Stimulated activated CD8-positive, alpha-beta memory T cell treated with anti-CD3 and anti-CD28 coated beads, Interleukin-7, amount 100 ng/mL, for 48 hours (primary cell): ENCODE measurements at regions not wholly inside any gene's neighbourhood (a gene's known extent, or its start where the extent isn't known, plus 50 kb on each side); places are given as distances from the start of the nearest gene placed in this dataset.

Experiments used
- DNase-seq, 2 donors: peaks; one replicate each; pipeline ENCODE4 v3.0.0-alpha.2; 2020; ENCODE audit warnings: low read depth in 1 of 2; ENCODE audit errors: extremely low read depth in 1 of 2

DNA sequence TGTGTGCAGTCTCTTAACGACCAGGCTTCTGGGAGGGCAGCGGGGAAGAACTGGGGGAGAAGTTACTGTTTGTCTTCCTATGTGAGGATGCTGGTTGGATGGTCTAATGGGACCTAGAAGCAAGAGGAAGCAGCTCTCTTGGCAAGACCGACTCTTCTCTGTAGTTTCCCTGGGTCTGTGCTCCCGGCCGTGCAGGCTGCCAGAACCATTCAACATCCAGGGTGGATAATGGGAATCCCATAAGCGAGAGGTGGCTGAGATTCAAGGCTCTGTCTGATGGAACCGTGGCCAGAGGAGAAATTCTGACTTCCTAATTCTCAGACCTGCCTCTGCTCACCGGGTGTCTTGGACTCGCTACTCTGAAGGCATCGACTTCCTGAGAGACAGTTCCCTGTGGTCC is 561.0 kb upstream of the TBX3 start:
- DNase-seq = no peak

DNA sequence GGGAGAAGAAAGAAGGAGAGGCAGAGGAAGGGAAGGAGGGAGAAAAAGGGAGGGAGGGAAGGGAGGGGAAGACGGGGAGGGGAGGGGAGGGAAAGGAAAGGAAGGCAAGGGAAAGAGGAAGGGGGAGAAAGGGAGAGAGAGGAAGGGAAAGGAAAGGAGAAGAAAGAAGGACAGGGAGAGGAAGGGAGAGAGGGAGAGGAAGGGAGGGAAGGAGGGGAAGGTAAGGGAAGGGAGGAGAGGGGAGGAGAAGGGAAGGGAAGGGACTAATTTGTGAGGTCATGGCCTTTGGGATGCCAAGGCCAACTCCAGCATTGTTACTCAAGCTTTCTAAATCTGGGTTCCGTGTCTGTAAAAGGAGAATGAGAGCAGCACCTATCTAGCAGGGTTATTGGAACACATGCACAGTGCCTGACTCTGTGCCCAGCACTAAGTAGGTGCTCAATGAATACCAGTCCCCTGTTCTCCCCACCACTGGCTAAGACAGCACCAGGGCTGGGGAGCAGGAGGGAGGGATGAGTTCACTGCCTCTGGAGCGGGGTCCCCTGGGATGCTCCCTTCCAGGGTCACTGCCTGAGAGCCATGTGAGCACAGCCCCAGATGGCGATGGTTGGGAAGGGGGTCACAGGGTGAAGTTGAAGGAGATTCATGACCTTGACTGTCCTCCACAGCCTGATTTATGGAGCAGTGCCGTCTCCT is 560.1 kb upstream of the TBX3 start:
- no peak for DNase-seq

DNA sequence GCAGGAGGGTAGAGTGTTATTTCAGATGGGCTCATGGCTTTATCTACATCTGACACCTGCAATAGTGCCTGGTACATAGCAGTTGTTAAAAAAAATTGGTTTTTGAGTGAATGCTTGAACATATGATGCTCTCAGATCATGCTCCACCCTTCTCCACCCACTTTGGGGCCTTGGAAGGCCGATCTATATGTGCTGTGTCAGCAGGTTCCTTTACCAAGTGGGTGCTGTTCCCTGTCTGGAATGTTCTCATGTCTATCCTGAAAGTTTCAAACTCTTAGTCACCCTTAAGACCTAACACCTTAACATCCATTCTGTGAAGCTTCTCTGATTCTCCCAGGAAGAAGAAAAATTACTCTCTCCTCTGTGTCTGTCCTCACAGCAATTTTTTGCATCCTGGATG is 556.3 kb upstream of the TBX3 start:
- DNase-seq = no peak

DNA sequence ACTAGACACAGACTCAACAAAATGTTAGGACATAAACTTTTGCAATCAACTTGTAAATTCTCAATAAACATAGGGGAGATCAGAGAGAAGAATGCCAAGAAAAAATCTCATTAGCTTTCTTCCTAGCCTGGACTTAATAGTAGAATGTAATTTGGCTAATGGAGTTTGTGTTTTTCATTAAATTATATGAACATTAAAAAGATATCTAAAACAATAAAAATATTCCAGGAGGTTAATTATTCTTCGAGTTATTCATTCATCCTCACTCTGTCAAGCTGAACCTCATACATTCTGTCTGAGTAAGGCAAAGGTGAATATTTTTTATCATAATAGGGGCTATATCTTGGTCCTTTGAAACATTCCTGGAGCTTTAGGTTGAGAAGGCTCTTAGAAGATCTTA is 551.9 kb upstream of the TBX3 start:
- DNase-seq = no peak

DNA sequence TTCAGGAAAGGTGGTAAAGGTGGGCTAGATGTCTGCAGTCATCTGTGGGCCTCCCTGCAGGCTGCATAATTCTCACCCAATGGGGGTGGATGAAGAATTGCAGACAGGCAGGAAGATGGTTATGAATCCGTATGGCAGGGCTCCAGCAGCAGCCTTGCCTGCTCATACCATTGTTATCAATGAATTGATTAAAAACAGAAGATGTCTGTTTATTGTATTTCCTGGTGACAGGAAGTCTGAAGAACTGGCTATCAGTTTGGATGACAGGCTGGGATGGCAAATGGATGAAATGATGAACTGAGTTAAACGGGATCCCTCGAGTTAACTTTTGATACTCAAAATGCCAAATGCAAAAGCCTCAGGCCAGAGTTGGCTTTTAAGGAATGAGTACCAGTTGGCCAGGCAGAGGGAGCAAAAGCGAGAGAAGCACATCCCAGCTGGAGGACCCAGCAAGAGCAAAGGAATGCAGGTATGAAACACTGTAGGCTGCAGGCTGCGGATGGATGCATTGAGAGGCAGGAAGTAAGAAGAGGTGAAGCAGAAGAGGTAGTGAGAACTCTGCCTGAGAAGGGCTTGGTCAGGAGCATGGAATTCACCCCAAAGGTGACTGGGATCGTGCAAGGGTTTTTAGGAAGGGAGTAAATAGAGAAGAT is 550.0 kb upstream of the TBX3 start:
- DNase-seq = no peak

DNA sequence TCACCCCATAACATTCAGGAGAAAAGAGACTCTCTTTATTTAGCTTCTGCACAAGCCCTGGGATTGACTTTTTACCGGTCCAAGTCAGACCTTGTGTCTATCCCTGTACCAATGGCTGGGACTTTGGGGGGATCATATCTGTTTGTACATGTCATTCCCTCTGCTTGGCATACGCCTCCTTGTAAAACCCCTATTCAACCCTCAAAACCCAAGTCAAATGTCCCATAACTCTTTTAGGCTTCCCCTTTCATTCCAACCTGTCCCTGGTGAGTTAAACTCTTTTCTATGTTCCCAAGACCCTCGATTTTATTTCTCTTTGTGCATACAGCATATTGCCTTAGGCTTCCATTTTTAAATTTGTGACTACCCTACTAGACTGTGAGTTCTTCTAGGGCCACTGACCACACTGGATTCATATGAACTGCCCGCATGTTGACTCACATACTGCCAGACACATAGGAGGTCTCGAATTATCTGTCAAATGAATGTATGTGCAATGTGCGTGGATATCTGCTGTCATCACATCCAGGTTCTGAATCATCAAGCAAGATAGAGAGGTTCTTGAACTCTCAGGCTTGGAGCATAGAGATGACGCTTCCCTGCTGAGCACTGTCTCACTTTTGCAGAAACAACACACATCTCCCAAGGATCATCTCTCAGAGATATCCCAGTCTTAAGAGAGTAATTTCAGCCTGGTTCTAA is 548.6 kb upstream of the TBX3 start:
- DNase-seq = no peak

DNA sequence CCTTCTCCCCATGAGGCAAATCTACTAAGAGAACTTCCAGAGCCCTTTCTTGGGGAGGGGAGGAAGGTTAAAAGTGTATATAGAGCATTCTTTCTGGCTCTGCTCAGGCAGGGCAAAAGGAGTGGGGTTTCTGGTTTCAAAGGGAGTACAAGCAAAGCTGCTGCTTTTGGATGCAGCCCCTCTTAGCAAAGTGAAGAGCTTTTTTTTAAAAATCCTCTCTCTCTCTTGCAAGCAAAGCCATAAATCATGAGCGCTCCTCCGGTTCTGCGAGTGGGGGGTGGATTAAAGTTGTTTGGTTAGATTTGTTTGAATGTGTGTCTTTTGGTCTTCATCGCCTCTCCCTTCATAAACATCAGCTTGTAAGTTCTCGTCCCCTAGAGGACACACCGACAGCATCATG is 546.6 kb upstream of the TBX3 start:
- no peak for DNase-seq

DNA sequence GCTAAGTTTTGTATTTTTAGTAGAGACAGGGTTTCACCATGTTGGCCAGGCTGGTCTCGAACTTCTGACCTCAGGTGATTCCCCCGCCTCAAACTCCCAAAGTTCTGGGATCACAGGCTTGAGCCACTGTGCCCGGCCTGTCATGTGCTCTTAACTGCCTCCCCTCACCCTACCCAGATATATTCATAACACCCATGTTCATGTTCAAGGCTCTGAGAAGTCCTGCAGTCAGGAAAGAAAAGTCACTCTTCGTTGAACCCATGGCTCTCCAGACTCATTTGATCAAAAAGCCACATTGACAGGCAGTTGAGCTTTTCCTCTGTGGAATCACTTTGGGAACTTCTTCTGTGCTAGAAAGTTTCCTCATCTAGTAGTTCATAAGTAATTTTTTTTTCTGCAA is 545.5 kb upstream of the TBX3 start:
- no peak for DNase-seq

DNA sequence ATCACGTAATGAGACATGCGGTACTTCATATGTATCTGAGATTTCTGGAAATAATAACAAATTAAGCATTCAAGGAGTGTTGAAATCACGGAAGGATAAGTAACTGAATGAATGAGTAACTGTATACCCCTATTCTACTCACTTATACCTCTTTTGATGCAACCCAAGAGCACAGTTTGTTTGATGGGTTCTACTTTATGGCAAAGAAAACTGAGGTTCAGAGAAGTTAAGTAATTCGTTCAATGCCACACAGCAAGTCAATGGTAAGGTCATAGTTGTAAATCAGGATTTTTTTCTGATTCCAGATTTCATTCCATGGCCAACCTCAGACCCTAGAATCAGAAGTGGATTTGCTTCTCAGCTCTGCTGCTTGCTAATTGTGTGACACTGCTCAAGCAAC is 544.5 kb upstream of the TBX3 start:
- no peak for DNase-seq

DNA sequence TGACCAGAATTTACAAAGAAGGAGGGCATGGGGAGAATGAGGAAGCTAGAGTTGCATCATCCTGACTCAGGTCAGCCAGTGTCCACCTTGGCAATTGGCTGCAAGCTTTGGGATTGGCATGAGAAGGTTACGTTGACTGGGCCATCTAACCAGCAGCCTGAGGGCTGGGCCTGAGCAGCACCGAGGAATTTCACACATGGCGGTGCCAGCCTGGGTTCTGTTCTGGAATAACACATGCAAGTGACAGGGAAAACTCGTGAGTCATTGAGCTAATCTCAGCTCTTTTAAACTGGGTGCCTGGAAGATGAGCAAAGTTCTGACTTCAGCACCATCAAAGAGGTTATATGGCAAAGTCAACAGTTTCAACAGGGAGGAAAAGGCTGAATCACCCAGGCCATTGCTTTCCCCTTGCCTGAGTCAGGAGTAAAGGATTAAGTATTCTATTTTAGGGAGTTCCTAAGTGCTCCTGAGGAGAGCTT is 543.2 kb upstream of the TBX3 start:
- DNase-seq = no peak

DNA sequence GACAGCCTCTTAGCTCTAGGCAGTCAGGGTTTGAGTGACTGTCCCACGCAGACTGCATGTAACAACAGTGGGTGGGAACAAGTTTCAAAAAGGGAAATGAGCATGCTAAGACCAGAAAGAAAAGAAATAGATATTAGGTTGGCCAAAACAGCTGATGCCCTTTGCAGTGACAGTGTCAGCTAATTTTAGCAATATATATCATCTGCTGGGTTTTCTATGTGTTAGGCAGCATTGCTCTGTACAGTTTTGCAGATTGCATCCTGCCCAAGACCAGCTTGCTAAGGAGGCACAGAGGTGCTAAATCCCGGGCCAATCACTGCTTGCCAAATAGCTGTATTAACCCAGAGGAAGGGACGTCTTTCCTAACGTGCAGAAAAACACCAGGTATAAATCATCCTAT is 541.9 kb upstream of the TBX3 start:
- no peak for DNase-seq

DNA sequence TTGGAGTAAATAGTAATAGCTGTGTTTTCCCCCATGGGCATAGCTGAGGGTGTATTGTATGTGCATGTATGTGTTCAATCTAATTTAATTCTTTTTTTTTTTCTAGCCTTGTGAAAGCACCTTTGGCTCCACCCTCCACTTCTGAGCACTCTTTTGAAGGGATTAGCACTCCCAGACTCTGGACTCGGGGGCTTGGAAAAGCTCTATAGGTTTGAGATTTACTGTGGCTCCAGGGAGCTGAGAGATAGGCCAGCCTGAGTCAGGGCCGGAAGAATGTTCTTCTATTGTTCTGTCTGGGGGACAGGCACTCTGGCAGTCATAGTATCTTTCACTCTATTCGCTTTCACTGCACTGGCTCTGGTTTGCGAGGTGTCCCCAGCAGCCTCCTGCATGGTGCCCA is 540.0 kb upstream of the TBX3 start:
- DNase-seq = no peak

DNA sequence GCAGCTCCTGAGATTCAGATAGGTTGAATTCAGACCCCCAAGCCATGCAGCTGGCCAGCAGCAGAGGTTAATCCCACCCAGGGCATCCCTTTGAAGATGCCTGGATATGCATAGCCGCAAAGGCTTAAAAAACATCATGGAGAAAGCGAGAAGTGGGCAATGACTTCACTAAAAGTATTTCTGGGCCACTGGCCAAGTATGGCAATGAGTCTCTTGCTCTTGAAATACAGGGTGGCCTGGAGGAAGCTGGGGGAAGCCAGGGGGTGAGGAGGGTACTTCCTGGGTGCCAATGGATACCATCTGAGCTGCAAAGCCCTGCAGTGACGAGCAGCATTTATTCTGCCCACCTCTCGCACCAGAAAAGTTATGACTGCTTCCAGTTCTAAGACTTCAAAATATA is 539.3 kb upstream of the TBX3 start:
- no peak for DNase-seq

DNA sequence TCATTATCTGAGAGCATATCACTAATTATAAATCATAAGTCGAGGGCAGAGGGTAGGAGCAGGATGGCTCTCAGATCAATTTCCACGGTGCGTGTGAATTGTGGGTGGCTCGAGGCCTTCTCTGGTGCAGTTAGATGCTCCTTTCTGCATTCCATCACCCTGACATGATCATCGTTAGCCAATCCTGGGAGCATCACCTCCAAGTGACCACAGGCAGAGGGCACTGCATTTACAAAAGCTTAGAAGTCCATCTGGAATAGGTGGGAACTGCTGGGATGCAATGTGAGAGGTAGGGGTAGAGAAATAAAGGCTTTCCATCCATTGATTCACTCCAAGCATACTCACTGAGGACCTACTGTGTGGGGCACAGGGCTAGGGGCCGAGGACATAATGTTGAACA is 538.2 kb upstream of the TBX3 start:
- DNase-seq = no peak

DNA sequence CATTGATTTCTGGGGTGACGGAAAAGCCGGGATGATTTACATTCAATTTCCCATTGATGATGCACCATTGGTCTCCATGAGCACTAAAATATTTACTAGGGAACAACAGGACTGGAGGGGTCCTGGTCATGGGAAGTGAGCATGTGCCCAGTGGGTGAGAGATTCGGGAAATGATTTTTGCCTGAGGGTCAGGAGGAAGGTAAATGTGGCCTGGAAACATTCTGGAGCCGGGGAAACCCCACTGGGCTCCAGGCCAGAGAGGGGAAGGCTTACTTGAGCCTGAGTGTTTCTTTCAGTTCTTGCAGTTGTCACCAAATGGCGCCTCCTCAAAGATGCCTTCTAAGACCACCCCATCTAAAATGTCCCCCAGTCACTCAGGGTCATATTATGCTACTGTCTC is 532.3 kb upstream of the TBX3 start:
- DNase-seq = no peak

DNA sequence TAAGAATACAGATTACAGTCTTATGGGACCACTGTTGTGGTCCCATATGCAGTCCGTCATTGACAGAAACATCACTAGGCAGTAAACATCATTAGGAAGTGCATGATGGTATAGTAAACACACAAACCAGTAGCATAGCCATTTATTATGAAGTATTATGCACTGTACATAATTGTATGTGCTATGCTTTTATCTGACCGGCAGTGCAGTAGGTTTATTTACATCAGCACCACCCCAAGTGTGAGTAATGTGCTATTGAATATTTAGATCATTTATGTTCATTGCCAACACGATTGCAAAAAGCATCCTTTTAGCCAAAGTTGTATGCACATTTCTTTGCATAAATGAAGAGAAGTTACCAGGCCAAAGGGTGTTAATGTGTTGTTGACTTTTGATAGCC is 531.6 kb upstream of the TBX3 start:
- DNase-seq = no peak

DNA sequence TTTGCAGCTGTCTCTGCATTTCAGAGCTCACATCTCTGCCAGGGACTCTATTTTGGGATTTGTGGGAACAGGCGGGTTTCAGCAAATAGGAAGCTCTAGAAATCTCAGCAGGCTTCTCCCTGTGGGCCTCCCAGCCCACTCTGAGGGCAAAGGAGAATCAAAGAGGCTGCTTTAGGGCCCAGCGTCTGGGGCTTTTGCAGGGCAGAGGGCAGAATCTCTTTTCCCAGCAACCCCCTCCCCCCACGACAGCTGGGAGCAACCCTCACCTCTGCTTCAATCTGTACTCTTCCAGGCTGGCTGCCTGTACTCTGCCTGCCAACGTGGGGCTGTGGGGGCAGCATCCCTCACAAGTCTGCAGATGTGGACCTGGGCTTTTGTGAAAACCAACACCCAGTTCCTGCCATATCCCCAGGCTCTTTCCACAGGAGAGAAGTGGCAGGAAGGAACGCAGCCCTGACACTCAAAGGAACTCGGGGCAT is 529.6 kb upstream of the TBX3 start:
- no peak for DNase-seq

DNA sequence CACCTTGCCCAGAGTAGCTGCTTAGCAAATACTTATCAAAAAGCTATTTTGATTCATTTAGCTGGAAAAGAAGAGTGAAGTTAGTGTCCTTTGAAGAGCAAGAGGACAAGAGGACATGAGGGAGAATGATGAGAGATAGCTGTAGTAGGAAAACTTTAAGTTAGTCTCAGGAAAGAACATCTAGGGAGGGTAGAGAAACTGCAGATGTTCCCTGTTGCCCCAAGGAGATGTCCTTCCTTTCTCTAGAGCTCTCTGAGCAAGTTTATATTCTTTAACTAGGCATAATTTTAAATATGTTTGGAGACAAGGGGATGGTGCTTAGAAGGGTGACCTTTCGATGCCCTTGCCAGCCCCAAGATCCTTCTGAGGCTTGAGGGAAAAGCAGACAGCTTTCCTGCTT is 529.1 kb upstream of the TBX3 start:
- DNase-seq = no peak

DNA sequence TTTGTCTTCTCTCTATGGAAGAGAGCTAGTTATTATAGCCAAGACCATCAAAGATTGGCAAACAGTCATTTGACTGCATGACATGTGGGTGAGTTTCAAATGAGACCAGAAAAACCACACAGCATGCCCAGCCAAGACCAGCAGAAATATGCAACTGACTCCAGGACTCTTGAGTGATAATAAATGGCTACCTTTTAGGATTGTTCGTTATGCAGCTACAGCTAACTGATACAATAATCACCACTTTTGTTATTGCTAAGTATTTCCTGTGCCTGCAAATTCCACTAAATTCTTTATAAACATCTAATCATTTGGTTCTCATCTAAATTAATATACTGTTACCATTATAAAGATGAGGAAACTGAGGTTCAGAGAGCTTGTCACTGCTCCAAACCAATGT is 528.4 kb upstream of the TBX3 start:
- no peak for DNase-seq

DNA sequence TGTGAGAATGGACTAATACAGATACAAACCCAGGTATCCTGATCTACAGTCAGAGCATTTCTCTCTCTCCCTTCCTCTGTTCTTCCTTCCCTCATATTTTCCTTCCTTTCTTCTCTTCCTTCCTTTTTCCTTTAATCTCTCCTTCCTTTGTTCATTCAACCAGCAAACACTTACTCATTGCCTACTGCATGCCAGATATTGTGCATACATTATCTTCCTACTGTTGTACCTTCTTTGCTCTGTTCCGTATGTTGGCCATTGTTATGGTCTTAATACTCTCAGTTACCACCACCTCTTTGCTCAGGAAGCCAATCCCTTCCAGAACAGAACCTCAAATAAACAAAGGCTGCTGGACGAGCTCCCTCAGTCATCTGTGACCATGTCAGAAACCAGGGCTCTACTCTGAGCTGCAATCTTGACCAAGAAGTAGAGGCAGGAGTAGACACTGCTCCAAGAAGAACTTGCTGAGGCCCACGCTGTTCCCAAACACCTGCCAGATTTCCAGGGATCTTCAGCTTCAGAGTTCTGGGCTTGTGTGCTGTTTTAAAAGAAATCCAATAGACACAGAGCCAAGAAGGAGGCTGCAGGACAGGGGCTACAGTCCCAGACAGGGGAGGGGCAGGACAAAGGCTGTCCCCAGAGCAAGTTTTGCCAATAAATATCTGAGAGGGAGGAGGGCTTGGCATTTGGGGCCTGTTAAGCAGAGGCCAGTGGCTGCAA is 526.7 kb upstream of the TBX3 start:
- no peak for DNase-seq

DNA sequence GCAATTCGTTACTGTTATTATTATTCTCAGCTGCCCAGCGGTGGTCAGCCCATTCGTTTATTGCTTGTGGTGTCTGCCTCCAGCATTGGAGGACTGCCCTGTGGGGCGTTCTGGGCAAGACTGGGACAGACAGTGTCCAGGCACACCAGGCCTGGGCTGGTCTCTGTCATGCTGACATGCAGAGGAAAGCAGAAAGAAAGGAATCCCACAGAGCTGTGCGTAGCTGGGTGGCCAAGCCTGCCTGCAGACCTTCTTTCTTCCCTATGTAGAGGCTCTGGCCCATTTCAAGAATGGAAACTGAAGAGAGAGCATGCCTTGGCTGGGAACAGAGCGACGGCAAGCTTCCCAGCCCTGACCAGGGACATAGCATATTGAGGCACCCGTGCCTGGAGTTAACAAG is 525.3 kb upstream of the TBX3 start:
- DNase-seq = no peak

DNA sequence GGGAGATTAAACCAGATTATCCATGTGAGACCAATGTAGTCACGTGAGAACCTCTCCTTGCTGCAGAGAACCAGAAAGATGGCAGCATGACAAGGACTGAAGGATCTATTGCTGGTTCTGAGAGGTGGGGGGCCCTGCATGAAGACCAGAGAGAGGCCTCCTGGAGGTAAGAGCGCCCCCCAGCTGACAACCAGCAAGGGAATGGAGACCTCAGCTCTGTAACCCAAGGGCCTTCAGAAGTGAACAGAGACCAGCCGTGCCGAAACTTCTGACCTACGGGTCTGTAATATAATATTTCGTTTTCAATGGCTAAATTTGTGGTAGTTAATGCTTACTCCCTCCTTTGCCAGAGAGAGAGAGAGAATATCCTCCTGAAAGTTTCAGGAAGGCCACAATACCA is 524.1 kb upstream of the TBX3 start:
- no peak for DNase-seq
